Fibroblast of villous mesenchyme (primary cell): ENCODE measurements at regions not wholly inside any gene's neighbourhood (a gene's known extent, or its start where the extent isn't known, plus 50 kb on each side); places are given as distances from the start of the nearest gene placed in this dataset.

Experiments
- DNase-seq: peaks from one replicate; pipeline ENCODE4 v3.0.0-alpha.2; 2010; ENCODE audit warnings: low read depth
- H3K4me3 ChIP-seq: 2 replicates; pipeline ENCODE4 v1.5.1; 2011; ENCODE audit warnings: low read depth, mild to moderate bottlenecking, low read length
- TF ChIP-seq, protein P1 (sequence below): IDR thresholded peaks from 2 replicates; pipeline ENCODE4 v1.5.1; 2012; ENCODE audit warnings: low read depth, mild to moderate bottlenecking, low read length; ENCODE audit not compliant: insufficient read depth

DNA sequence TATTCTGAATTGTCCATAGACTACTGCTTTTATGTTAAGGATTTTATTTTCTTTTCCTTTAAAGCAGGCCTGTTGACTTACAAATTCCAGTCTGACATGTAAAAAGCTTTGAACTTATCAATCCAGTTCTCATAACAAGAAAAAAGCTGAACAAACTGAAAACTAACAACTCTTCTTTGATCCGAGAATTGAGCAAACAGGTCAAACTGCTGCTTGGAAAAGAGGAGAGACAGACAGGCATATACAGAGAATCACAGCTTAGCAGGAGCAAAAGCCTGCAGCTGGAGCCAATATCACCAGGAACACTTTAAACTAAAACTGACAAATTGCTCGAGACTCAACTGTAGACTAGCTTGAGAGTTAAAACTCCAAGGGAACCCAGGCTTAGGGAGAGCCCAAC is 85.8 kb downstream of the HINT1 start:
- H3K4me3 ChIP-seq = no peak overlapping the region
- TF ChIP-seq, protein P1, sequence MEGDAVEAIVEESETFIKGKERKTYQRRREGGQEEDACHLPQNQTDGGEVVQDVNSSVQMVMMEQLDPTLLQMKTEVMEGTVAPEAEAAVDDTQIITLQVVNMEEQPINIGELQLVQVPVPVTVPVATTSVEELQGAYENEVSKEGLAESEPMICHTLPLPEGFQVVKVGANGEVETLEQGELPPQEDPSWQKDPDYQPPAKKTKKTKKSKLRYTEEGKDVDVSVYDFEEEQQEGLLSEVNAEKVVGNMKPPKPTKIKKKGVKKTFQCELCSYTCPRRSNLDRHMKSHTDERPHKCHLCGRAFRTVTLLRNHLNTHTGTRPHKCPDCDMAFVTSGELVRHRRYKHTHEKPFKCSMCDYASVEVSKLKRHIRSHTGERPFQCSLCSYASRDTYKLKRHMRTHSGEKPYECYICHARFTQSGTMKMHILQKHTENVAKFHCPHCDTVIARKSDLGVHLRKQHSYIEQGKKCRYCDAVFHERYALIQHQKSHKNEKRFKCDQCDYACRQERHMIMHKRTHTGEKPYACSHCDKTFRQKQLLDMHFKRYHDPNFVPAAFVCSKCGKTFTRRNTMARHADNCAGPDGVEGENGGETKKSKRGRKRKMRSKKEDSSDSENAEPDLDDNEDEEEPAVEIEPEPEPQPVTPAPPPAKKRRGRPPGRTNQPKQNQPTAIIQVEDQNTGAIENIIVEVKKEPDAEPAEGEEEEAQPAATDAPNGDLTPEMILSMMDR = no peak
- no peak for DNase-seq

DNA sequence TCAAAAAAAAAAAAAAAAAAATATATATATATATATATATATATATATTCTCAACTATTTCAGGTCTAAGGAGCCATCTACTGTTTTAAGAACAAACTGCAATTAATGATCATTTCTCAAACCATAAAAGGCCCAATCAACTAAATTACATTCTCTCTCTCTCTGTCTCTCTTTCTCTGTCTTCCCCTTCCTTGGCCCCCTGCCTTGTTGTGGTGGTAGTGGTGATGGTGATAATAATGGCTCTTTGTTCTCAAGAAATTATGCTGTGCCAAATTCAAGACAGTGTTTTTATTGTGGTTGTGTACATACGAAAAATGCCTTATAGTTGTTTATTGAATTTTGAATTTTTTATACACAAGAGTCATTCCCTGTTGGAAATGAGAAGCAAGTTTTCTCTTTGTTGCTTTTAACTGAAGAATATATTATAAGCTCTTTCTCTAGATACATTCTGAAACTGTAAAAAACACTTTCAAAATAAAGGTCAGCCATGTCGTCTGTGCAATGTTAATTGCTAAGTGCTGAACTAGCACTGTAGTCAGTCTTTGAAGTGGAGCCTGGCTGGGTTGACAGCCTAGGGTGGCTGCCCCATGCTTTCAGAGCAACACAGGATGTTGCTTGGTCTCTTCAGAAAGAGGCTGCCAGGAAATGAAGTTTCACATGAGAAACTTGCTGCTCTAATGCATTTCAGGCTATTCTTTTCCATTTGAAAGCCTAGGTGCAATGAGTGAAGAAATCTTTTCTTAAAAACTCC is 96.0 kb downstream of the HINT1 start:
- H3K4me3 ChIP-seq = no peak overlapping the region
- DNase-seq = no peak
- TF ChIP-seq, protein P1 = no peak

DNA sequence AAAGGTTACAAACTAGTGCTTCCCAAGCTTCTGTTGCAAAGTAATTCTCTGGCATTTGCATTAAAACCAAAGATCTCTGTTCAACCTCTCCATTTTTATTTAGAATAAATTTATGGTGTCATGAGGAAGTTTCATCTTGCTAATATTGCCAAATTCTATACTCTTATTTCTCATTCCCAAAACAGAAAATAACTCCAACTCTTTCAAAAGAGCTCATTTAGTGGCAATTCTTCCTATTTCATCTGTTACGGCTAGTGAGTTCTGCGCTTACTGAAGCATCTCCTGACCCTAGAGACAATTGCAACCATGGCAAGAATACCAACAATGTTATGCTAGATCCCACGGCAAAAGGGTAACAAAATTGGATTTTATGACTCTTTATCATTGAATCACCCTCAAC is 97.0 kb downstream of the HINT1 start:
- TF ChIP-seq, protein P1 = no peak
- DNase-seq = no peak
- H3K4me3 ChIP-seq = no peak overlapping the region

DNA sequence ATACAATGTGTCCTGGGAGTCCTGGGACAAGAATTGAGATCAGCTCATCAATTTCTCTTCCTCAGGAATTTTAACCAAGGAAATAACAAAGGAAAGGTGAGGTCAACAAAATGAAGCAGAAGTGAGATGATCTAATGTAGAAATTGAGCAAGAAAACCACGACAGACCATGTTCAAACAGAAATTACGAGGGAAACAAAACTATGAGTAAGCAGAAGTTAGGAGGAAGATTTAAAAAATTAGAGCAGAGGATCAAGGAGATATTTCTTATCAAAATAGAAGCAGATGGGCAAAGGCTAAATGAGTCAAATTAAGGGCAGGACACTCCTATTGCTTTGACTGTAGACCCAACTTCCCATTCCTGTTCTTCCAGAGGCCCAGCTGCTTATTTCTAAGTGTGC is 97.4 kb downstream of the HINT1 start:
- H3K4me3 ChIP-seq = no peak overlapping the region
- TF ChIP-seq, protein P1 = no peak

DNA sequence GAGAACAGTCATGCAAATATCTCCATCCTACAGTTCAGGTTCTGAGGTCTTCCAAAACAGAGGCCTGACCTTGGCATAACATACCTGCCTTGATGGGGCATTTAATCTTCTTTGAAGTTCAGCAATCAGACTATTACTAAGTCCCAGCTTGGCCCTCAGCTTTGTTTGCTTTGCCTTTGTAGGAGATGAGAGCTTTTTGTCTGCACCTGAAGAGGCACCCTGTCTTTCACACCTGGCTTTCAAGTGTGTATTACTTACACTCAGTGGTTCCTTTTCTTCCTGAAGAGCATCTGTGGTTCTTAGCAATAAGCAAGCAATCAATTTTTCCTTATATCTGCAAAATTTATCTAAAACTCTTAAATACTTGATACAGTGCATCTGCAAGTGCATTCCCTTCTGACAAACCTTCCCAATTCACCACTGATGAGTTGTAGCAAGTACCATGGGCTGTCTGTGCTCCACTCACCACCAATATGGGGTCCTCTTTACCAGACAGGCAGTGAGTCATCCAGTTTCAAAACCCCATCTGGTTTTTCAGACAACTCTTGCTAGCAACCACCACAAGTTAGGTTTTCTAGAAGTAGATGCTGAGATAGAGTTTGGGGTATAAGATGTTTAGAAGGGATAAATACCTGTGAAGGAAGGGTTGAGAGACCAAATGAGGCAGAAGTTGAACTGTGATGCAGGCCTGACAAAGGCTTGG is 100.2 kb downstream of the HINT1 start:
- TF ChIP-seq, protein P1 = no peak
- H3K4me3 ChIP-seq = no peak overlapping the region
- no peak for DNase-seq

More for the DNA sequence above, 97.4 kb downstream of the HINT1 start:
- no peak for DNase-seq

DNA sequence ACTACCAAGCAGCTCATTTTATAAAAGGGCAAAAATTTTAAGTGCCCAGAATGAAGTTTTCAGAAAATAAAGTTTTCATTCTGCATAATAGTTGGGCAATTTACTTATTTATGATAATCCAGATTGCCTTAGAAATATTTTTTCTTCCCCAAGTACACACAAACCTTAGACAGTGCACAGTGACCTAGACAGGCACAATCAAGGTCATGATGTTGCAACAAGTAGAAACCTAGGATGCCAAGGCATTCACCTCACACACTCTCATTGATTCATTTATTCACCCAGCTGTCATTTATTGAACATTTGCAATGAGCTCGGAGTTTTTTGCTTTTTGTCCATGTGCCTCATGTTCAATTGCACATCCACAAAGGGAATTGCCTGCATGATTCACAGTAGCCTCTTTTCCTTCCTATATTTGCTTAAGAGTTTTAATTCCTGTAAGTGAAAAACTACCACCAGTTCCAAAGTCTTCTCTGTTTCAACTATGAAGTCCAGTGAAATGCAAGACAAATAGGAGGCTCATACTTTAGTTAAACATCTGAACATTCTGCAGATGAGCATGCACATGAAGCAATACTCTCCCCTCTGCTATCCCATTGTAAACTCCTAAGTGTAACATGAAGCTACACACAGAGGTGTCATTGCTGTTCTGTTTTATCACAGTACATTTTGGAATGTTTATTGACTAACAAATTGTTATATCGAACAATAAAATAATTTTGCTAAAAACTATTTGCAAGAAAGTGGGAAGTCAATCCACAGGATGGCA is 122.9 kb downstream of the HINT1 start:
- DNase-seq = no peak
- TF ChIP-seq, protein P1 = no peak
- no peak overlapping the region for H3K4me3 ChIP-seq
